ENCODE measurements at regions not wholly inside any gene's neighbourhood (a gene's known extent, or its start where the extent isn't known, plus 50 kb on each side); places are given as distances from the start of the nearest gene placed in this dataset.

DNA sequence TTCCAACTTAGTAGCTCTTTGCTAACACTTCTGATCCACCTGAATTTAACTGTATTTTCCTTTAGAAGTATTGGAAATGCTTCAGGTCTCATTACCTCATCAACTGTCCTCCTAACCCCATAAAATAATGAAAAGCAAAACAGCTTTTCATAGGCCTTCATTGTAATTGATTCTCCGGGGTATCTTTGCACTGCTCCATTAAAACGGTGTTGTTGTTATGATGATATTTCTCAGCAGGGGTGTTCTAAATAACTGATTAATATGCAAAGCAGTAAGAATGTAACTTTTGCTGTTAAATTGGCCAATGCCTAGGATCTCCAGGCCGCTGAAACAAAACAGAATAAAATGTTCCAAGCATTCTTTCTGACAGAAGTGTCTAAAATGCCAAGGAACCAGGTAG lies 1983.2 kb downstream of the EFNA5 start:
- no peak for FAIRE-seq
- dilution Hi-C loops (cut with MboI; ENCODE audit: extremely low pct_ligation_motif_present, low sequenced_read_pairs) = no loop called here
- no peak overlapping the region for H3K4me2 ChIP-seq (ENCODE audit: control insufficient read depth, extremely low read depth, insufficient read depth, low read depth, low read length)

DNA sequence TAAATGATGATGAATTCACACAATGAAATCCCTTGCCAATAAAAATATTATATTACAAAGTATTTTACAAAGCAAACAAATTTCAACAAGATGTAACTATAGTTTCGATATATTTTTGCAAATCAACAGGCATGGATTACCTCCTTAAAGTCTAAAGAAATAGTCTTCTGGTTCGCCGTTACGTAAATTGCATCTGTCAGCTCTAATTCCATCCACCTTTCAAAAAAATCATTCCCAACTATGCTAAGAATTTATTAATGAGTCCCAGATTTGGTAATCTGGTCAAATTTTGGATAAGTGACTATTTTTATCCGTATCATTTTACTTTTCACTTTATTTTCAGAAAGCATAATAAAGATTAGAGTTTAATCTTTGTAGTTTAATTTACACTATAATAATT lies 1984.9 kb downstream of the EFNA5 start:
- DNase-seq (ENCODE audit: low read depth, low spot score) (no peak), FAIRE-seq (no peak)
- Histone ChIP-seq H3K4me3 (ENCODE audit: control insufficient read depth in 2 of 3, extremely low read depth in 1 of 3, insufficient read depth in 2 of 3, low read depth in 1 of 3, low read length in 3 of 3) (no peak overlapping the region), H4K20me1 (ENCODE audit: control insufficient read depth, extremely low read depth, insufficient read depth, low read length) (no peaks in the 10 kb centered on the region), H3K79me2 (ENCODE audit: control insufficient read depth, insufficient read depth, low read length) (no peaks in the 10 kb centered on the region), H3K9ac (ENCODE audit: control insufficient read depth, extremely low read depth, insufficient read depth, low read length) (no peak overlapping the region), H3K4me2 (ENCODE audit: control insufficient read depth, extremely low read depth, insufficient read depth, low read depth, low read length) (no peak overlapping the region), H3K36me3 (ENCODE audit: control insufficient read depth in 2 of 2, extremely low read depth in 1 of 2, insufficient read depth in 2 of 2, low read length in 2 of 2) (no peaks in the 10 kb centered on the region), H3K4me1 (ENCODE audit: control insufficient read depth, extremely low read depth, insufficient read depth, low read length) (no peaks in the 10 kb centered on the region), H3K27ac (ENCODE audit: control insufficient read depth, insufficient read depth, low read length) (no peak overlapping the region), H2AFZ (ENCODE audit: control insufficient read depth, low read length) (no peak overlapping the region), H3K27me3 (ENCODE audit: control insufficient read depth, extremely low read depth, insufficient read depth, low read length) (no peaks in the 10 kb centered on the region), H3K9me1 (ENCODE audit: control insufficient read depth, extremely low read depth, insufficient read depth, low read length) (no peaks in the 10 kb centered on the region), H3K9me3 (ENCODE audit: control insufficient read depth, low read depth, low read length) (no peaks in the 10 kb centered on the region)
- dilution Hi-C loops (cut with MboI; ENCODE audit: extremely low pct_ligation_motif_present, low sequenced_read_pairs) = no loop called here
- TF ChIP-seq, protein P1, sequence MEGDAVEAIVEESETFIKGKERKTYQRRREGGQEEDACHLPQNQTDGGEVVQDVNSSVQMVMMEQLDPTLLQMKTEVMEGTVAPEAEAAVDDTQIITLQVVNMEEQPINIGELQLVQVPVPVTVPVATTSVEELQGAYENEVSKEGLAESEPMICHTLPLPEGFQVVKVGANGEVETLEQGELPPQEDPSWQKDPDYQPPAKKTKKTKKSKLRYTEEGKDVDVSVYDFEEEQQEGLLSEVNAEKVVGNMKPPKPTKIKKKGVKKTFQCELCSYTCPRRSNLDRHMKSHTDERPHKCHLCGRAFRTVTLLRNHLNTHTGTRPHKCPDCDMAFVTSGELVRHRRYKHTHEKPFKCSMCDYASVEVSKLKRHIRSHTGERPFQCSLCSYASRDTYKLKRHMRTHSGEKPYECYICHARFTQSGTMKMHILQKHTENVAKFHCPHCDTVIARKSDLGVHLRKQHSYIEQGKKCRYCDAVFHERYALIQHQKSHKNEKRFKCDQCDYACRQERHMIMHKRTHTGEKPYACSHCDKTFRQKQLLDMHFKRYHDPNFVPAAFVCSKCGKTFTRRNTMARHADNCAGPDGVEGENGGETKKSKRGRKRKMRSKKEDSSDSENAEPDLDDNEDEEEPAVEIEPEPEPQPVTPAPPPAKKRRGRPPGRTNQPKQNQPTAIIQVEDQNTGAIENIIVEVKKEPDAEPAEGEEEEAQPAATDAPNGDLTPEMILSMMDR (optimal IDR thresholded peaks at IDR 0.05 in 1 of 3, IDR thresholded peaks at IDR 0.05 in 1 of 3, conservative IDR thresholded peaks at IDR 0.05 in 1 of 3; ENCODE audit: extremely low read depth in 1 of 3, insufficient read depth in 2 of 3, low read length in 3 of 3) = no peak
- no peak for TF ChIP-seq EZH2 (IDR thresholded peaks at IDR 0.05; ENCODE audit: low read length)

More for the DNA sequence above, 1983.2 kb downstream of the EFNA5 start:
- Histone ChIP-seq H3K79me2 (ENCODE audit: control insufficient read depth, insufficient read depth, low read length) (no peaks in the 10 kb centered on the region), H3K36me3 (ENCODE audit: control insufficient read depth in 2 of 2, extremely low read depth in 1 of 2, insufficient read depth in 2 of 2, low read length in 2 of 2) (no peaks in the 10 kb centered on the region), H3K9me1 (ENCODE audit: control insufficient read depth, extremely low read depth, insufficient read depth, low read length) (no peaks in the 10 kb centered on the region), H4K20me1 (ENCODE audit: control insufficient read depth, extremely low read depth, insufficient read depth, low read length) (no peaks in the 10 kb centered on the region), H3K4me1 (ENCODE audit: control insufficient read depth, extremely low read depth, insufficient read depth, low read length) (no peaks in the 10 kb centered on the region), H3K4me3 (ENCODE audit: control insufficient read depth in 2 of 3, extremely low read depth in 1 of 3, insufficient read depth in 2 of 3, low read depth in 1 of 3, low read length in 3 of 3) (no peak overlapping the region), H3K27ac (ENCODE audit: control insufficient read depth, insufficient read depth, low read length) (no peak overlapping the region), H3K27me3 (ENCODE audit: control insufficient read depth, extremely low read depth, insufficient read depth, low read length) (no peaks in the 10 kb centered on the region), H3K9me3 (ENCODE audit: control insufficient read depth, low read depth, low read length) (no peaks in the 10 kb centered on the region), H2AFZ (ENCODE audit: control insufficient read depth, low read length) (no peak overlapping the region), H3K9ac (ENCODE audit: control insufficient read depth, extremely low read depth, insufficient read depth, low read length) (no peak overlapping the region)
- no peak for DNase-seq (ENCODE audit: low read depth, low spot score)
- no peak for TF ChIP-seq EZH2 (IDR thresholded peaks at IDR 0.05; ENCODE audit: low read length)
- TF ChIP-seq, protein P1 (optimal IDR thresholded peaks at IDR 0.05 in 1 of 3, IDR thresholded peaks at IDR 0.05 in 1 of 3, conservative IDR thresholded peaks at IDR 0.05 in 1 of 3; ENCODE audit: extremely low read depth in 1 of 3, insufficient read depth in 2 of 3, low read length in 3 of 3) = no peak
